ENCODE measurements at regions not wholly inside any gene's neighbourhood (a gene's known extent, or its start where the extent isn't known, plus 50 kb on each side); places are given as distances from the start of the nearest gene placed in this dataset.

DNA sequence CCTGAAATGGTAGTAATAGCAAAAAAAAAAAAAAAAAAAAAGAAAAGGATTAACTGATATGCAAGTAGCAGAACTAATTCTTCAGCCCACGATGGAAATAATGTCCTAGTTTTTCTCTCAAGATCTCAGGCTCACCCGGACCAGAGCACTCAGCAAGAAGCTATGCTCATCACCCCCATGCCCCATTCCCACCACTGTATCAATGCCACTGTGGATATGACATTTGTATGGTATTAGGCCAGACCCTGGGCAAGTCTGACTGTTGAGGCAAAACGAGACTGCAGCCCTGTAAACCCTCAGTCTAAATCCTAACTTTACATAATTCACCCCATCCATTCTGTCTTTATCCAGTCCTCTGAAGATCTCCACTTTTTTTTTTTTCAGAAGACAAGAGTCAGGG lies 186.1 kb upstream of the KLF14 start:
- TF ChIP-seq, protein P1, sequence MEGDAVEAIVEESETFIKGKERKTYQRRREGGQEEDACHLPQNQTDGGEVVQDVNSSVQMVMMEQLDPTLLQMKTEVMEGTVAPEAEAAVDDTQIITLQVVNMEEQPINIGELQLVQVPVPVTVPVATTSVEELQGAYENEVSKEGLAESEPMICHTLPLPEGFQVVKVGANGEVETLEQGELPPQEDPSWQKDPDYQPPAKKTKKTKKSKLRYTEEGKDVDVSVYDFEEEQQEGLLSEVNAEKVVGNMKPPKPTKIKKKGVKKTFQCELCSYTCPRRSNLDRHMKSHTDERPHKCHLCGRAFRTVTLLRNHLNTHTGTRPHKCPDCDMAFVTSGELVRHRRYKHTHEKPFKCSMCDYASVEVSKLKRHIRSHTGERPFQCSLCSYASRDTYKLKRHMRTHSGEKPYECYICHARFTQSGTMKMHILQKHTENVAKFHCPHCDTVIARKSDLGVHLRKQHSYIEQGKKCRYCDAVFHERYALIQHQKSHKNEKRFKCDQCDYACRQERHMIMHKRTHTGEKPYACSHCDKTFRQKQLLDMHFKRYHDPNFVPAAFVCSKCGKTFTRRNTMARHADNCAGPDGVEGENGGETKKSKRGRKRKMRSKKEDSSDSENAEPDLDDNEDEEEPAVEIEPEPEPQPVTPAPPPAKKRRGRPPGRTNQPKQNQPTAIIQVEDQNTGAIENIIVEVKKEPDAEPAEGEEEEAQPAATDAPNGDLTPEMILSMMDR (IDR thresholded peaks at IDR 0.05; ENCODE audit: extremely low read depth, low read depth, low read length): no peak
- H3K4me1 ChIP-seq (ENCODE audit: insufficient read depth, low read length): peaks cover 99% of the 10 kb centered on the region
- no peak overlapping the region for H2AFZ ChIP-seq (ENCODE audit: low read length)
- peak overlapping the region; percentile 84 for H3K4me2 ChIP-seq (ENCODE audit: insufficient read depth, low read length)
- DNase-seq (ENCODE audit: insufficient read length, low spot score, missing footprints): no peak
- H3K79me2 ChIP-seq (ENCODE audit: insufficient read depth, low read length): peaks cover 94% of the 10 kb centered on the region
- H4K20me1 ChIP-seq (ENCODE audit: insufficient read depth, low read length): peaks cover 3% of the 10 kb centered on the region
- peak overlapping the region; percentile 94 for H3K27ac ChIP-seq (ENCODE audit: low read depth, low read length)
- H3K27me3 ChIP-seq (ENCODE audit: insufficient read depth, low read length): no peaks in the 10 kb centered on the region
- no peaks in the 10 kb centered on the region for H3K9me3 ChIP-seq (ENCODE audit: low read depth, low read length)
- peaks cover 32% of the 10 kb centered on the region for H3K36me3 ChIP-seq (ENCODE audit: insufficient read depth, low read length)
- no peak overlapping the region for H3K4me3 ChIP-seq (ENCODE audit: insufficient read depth, low read length)

GRCh38 chr7:130921391-130922180 lies 187.6 kb upstream of the KLF14 start:
- H3K4me3 ChIP-seq (ENCODE audit: insufficient read depth, low read length): peak overlapping the region; percentile 55
- peaks cover 37% of the 10 kb centered on the region for H3K36me3 ChIP-seq (ENCODE audit: insufficient read depth, low read length)
- H2AFZ ChIP-seq (ENCODE audit: low read length): no peak overlapping the region
- no peaks in the 10 kb centered on the region for H3K27me3 ChIP-seq (ENCODE audit: insufficient read depth, low read length)
- peak overlapping the region; percentile 84 for H3K4me2 ChIP-seq (ENCODE audit: insufficient read depth, low read length)
- peaks cover 94% of the 10 kb centered on the region for H3K79me2 ChIP-seq (ENCODE audit: insufficient read depth, low read length)
- H3K27ac ChIP-seq (ENCODE audit: low read depth, low read length): peak overlapping the region; percentile 94
- H3K4me1 ChIP-seq (ENCODE audit: insufficient read depth, low read length): peaks cover 97% of the 10 kb centered on the region
- H3K9me3 ChIP-seq (ENCODE audit: low read depth, low read length): no peaks in the 10 kb centered on the region
- peaks cover 10% of the 10 kb centered on the region for H4K20me1 ChIP-seq (ENCODE audit: insufficient read depth, low read length)
- DNase-seq (ENCODE audit: insufficient read length, low spot score, missing footprints): no peak
- TF ChIP-seq, protein P1 (IDR thresholded peaks at IDR 0.05; ENCODE audit: extremely low read depth, low read depth, low read length): no peak

DNA sequence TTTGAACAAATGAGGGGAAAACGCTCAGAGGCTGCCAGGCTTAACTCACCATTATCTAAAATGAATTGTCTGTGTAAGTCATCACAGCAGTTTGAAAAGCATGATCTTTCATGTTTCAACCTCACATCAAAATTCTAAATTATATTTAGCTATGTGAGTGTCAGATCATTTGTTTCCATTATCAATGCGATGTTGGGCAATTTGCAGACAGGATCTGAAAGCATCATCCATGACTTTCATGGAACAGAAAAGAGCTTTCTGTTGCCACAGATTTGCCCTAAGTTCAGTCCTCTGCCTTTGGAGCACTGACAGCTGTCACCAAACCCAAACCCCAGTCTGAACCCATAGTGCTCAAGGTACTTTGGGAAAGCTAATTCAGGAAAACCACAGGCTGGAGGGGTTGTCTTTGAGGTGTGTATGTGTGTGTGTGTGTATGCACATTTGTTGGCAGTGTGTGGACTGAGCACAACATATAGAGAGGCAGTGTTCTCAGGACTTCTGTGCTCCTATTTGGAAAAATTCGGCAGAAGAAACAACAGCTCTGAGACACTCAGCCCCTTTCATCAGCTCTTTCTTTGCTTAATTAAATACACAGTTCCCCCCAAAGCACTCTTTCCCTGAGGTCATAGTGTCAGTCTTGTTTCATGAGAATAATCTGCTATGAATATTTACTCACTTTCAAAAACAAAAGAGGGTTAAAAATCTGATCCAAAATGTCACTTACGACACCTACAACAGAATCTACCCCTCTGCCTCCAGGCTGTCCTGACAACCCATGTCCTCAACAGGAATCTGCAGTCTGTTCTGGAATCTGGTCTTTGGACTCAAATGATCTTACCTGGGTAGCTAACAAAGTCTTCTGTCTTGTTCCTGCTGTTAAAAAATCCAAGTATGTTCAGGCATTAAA lies 188.5 kb upstream of the KLF14 start:
- peak overlapping the region; percentile 84 for H3K4me2 ChIP-seq (ENCODE audit: insufficient read depth, low read length)
- H2AFZ ChIP-seq (ENCODE audit: low read length): no peak overlapping the region
- peak overlapping the region; percentile 55 for H3K4me3 ChIP-seq (ENCODE audit: insufficient read depth, low read length)
- H3K36me3 ChIP-seq (ENCODE audit: insufficient read depth, low read length): peaks cover 43% of the 10 kb centered on the region
- no peaks in the 10 kb centered on the region for H3K27me3 ChIP-seq (ENCODE audit: insufficient read depth, low read length)
- H3K9me3 ChIP-seq (ENCODE audit: low read depth, low read length): no peaks in the 10 kb centered on the region
- peak overlapping the region; percentile 94 for H3K27ac ChIP-seq (ENCODE audit: low read depth, low read length)
- peaks cover 96% of the 10 kb centered on the region for H3K79me2 ChIP-seq (ENCODE audit: insufficient read depth, low read length)
- TF ChIP-seq, protein P1 (IDR thresholded peaks at IDR 0.05; ENCODE audit: extremely low read depth, low read depth, low read length): no peak
- no peak for DNase-seq (ENCODE audit: insufficient read length, low spot score, missing footprints)
- peaks cover 89% of the 10 kb centered on the region for H3K4me1 ChIP-seq (ENCODE audit: insufficient read depth, low read length)
- peaks cover 13% of the 10 kb centered on the region for H4K20me1 ChIP-seq (ENCODE audit: insufficient read depth, low read length)

- no peak overlapping the region for H2AFZ ChIP-seq (ENCODE audit: low read length)
- H3K4me1 ChIP-seq (ENCODE audit: insufficient read depth, low read length): peaks cover 80% of the 10 kb centered on the region
- peaks cover 50% of the 10 kb centered on the region for H3K36me3 ChIP-seq (ENCODE audit: insufficient read depth, low read length)
- no peaks in the 10 kb centered on the region for H3K27me3 ChIP-seq (ENCODE audit: insufficient read depth, low read length)
- no peak overlapping the region for H3K4me2 ChIP-seq (ENCODE audit: insufficient read depth, low read length)
- H3K4me3 ChIP-seq (ENCODE audit: insufficient read depth, low read length): no peak overlapping the region
- no peaks in the 10 kb centered on the region for H3K9me3 ChIP-seq (ENCODE audit: low read depth, low read length)
- TF ChIP-seq, protein P1 (IDR thresholded peaks at IDR 0.05; ENCODE audit: extremely low read depth, low read depth, low read length): no peak
- H3K79me2 ChIP-seq (ENCODE audit: insufficient read depth, low read length): peaks cover 96% of the 10 kb centered on the region
- peaks cover 16% of the 10 kb centered on the region for H4K20me1 ChIP-seq (ENCODE audit: insufficient read depth, low read length)
- no peak for DNase-seq (ENCODE audit: insufficient read length, low spot score, missing footprints)
- H3K27ac ChIP-seq (ENCODE audit: low read depth, low read length): peak overlapping the region; percentile 94
These were observed 189.4 kb upstream of the KLF14 start for GRCh38 chr7:130923365-130923764.
